Stimulated activated CD4-positive, alpha-beta T cell treated with anti-CD3 and anti-CD28 coated beads, TNF-alpha, amount 100 ng/mL, for 1 hour (primary cell): ENCODE measurements at regions not wholly inside any gene's neighbourhood (a gene's known extent, or its start where the extent isn't known, plus 50 kb on each side); places are given as distances from the start of the nearest gene placed in this dataset.

Source experiments
- DNase-seq, 3 donors: peaks; one replicate each; pipeline ENCODE4 v3.0.0-alpha.2; 2020; ENCODE audit warnings: low read depth in 3 of 3, low spot score in 1 of 3

DNA sequence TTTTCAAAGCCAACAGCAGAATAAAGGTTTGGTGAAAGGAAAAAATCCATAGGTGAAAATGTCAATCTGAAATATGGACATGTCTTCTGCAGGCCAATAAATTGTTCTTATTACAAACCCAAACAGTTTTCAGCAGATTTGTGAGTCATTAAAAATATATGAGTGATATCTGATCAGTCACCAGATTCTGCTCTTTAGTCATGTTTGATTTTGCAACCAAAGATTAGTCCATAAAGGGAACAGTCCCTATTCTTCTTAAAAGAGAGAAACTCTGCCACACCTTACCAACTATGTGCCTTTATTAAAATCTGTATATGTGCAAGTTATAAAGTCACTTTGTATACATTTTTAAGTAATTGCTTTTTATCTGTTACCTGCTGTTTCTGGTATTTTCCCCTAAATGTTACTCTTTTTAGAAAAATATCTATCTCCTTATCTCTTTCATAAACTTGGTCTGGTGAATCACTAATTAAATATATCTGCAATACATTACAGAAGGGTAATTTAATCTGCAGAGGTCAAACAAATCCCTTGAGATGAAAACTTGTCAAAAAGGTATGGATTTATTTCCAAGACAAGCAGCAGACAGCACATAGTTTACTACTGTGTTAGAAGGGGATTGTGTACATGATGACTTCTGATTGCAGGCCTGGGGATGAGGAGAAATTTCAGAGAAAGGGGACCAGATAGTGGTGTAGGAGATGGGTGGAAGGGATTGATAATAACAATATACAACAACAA lies 322.9 kb upstream of the NWD2 start:
- DNase-seq = no peak

DNA sequence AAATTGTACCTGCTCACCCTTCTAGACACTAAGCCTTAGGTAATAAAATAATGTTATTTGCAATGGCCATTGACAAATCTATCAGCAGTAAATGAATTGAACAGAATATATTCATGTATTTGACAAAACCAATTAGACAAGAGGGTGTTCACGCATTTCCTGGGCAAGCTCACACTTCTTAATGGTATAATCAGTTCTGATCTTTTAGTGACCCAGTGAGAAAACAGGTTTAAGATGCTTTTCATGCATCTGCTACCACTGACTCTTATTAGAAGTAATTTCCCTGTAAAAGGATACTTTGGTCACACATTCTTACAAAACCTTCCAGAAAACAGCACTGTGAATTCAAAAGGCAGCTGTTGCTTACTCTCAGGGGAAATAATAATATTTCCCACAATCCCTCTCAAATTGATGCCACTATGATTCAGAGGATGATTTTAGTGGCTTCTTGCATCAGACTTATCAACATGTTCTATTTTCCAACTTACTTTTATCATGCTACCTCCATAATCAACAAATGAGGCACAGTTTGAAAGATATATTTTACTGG lies 313.9 kb upstream of the NWD2 start:
- no peak for DNase-seq

DNA sequence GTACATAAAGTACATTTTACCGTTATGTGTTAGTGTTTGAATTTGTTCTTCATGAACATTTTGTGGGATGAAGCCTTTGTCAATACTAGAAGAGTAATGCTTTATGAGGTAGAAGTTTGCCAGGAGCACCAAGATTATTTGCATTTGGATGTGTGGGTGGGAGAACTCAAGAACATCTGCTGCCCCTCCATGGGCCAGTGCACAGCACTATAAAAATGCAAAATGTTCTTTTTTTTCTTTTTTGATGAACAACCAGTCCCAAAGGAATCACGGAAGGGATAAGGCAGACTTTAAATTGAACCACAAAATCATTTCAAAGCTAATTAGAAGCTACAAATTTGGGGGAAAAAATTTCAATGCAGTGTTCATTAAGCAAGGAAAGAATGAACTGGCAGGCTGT lies 300.3 kb upstream of the NWD2 start:
- no peak for DNase-seq

DNA sequence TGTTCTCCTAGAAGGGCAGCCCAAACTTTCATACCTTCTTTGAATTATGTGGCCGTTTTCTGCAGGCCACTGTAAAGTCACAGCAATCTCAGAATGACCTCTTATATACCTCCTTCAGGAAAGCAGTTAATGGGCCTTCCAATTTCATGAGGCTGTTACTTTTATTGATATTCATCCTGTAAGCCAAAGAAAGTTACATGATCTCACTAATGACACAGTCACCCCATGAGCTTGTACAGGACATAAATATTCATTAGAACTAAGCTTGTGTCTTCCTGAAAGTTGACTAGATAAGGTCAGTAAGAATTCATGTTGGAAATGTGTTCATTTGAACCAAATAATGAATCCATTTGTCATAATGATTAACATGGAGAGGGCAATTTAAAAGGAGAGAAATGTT lies 283.1 kb upstream of the NWD2 start:
- DNase-seq = no peak

DNA sequence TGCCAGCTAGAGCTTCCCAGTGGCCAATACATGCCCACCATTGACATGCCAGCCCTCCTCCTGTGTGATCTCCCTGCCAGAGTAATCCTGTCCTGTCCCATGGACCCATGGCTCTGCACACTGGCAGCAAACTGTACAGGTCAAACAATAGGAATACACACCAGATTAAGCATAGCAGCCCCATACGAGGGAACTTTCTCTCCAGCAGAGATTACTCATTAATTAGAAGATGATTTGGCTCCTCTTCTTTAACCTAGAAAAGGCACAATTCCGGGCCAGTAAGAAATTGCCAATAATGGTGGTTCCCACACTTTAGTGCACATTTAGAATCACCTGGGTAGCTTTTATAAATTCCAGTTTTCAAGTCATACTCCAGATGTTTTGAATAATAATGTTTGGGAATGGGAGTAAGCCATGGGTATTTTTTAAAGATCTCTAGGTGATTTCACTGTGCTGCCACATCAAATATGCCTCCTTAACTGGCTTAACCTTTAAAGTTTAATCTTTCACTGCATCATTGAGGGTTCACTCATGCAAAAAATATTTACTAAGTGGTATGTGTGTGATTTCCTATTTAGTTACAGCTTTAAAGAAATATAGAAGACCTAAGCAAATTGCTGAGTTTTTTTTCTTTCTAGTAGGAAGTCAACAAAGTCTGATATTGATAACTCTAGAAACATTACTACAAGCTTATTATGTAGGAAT lies 277.6 kb upstream of the NWD2 start:
- DNase-seq = no peak

DNA sequence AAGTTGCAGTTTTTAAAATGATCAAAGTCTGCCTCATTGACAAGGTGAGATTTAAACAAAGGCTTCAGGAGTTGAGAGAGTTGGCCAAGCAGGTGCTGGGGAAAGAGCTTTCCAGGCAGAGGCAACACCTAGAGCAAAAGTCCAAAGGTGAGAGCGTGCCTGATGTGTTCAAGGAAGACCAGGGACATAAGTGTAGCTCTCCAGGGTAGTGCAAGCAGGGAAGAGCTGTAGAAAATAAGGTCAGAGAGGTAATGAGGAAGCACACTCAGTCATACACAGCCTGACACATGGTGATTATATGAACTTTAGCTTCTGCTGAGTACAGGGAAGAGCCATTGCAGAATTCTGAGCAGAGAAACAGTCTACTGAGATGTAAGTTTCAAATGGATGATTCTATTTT lies 265.0 kb upstream of the NWD2 start:
- no peak for DNase-seq

DNA sequence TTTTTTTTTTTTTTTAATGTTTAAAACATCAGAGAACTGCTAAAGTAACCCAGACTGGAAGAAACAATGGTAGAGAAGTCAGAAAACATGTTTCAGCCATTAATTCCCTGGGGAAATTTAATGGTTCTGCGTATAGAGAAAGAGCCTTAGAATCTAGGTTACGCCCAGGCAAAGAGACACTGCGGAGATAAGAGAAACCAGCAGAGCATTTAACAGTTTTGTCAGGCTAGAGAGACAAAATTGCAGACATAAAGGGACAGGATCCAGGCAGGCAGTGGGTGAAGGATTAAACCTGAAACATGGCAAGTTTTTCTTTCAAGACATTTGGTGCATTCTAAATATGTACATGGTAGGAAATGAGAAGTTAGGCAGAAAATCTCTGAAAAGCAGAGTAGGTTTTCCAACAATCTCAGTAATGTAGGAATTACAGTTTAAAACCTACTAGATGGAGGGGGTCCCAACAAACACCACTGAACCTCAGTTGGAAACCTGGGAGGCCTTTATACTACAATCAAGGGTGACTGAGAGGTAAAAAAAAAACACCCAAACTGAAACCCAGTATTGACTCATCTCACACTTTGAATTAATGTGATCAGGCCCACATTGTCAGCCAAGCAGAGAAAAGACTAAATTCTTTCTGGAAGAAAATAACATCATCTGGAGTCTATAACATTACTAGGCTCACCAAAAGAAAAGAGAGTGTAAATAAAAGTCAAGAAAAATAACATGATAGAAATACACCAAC lies 254.2 kb upstream of the NWD2 start:
- no peak for DNase-seq

DNA sequence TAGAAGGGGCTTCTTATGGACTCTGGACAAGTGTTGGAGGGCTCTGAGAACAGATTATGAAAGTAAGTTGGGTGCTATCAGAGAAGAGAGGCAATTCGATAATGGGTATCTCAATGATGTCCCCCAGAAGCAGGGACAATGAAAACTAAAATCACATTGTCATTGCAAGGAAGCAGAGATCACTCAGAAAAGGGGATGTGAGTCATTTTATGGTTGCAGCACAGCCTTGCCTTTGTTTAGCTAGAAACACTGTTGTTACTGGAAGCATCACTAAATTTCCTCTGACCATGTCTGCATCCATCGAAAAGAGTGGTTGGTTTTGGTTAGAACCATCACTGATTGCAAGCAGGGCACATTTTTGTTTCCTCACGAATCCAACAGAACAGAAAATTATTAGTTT lies 246.8 kb upstream of the NWD2 start:
- no peak for DNase-seq

DNA sequence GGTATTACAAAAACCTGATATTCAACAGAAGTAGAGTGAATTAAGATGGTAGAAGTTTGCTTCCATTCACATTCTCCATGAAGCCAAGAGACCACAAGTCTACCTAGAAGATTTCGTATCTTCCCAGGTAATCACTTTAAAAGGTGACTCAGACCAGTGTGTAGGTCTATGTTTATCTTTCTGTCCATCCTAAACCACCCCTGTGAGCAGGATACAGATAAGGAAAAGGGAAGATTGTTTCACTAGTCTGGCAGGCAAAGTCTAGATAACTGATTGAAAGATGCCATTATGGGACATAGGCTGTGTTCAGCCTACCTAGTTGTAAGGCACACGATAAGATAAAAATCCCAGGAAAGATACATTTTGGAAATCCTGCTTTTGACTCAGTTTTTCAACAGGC lies 244.3 kb upstream of the NWD2 start:
- no peak for DNase-seq

DNA sequence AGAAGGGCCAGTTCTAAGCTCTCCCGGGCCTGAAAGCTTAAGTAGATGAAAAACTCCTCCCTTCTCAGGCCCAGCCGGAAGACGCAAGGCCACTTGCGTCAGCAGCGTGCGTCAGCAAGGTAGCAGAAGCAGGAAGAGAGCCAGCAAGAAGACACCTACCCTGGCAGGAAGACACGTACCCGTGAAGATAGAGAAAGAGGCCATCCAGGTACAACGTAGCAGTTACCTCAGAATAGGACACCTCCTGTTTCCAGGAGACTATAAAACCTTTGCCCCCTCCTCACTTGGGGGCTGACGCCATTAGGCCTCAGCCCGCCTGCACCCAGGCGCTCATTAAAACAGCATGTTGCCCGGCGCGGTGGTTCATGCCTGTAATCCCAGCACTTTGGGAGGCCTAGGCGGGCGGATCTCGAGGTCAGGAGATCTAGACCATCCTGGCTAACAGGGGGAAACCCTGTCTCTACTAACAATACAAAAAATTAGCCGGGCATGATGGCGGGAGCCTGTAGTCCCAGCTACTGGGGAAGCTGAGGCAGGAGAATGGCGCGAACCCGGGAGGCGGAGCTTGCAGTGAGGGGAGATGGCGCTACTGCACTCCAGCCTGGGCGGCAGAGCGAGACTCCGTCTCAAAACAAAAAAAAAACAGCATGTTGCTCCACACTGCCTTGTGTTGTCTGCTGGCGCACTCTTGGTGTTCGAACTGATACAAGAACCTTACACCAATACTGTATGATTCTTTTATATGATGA lies 242.7 kb upstream of the NWD2 start:
- no peak for DNase-seq

DNA sequence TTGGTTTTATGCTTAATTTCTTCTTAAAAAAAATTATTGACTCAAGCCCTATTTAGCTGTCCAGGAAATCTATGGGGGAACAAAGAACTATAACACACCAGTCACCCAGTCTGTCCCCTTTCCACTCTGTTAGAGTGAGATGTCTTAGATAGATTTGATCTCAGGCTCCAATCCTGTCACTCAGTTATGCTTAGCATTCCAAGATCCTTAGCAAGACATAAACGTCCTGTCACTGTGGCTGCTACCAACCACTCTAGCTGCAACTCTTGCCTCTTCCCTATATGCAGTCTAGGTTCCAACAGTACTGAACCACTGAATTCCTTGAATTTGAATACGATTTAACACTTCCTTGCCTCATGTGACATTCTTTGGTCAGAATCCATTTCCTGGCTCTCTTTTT lies 241.9 kb upstream of the NWD2 start:
- no peak for DNase-seq

DNA sequence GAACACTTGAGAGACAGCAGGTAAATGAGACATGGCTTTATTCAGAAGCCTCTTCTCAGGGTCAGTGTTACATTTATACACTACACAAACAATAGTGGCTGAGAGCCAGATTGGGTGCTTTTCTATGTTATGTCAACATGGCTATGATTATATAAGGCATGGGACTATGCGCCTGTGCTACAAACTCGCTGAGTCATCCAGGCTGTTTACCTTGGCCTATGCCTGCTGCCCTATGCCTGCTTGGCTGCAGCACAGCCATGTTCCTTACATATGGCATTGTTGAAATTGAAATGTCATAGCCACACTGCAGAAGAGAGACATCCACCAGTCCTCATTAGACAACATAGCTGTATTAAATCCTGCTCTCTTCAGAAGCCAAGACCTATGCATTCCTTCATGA lies 236.3 kb upstream of the NWD2 start:
- no peak for DNase-seq

DNA sequence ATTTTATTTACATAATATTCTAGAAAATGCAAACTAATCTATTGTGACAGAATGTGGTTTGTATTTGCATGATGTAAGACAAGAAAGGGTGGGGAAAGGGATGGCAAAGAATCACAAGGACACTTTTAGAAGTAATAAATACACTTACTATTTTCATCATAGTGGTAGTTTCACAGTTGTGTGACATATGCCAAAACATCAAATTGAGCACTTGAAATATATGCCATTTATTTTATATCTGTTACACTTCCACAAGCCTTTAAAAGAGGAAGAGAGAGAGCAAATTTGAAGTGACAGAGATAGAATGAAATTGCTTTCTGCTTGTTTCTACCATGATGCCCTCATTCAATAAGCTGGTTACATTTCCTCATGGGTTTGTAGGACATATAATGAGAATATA lies 230.0 kb upstream of the NWD2 start:
- DNase-seq = no peak

DNA sequence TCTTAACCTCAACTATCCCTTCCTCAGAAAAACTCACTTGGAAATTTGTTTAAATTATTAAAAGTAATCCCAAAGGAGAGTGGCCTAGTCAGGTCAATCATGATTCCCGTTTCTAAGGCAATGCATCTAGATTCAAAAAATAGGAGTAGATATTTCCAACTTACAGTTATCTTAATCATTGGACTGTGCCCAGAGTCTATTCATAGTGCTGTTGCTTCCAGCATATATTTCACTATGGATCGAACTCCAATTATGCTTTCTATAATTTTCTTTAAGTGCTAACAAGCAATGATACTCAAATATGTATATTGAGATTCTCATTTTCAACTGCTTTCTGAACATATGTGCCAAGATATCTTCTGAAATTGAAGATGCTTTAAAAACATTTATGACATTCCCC lies 229.2 kb upstream of the NWD2 start:
- DNase-seq = no peak

DNA sequence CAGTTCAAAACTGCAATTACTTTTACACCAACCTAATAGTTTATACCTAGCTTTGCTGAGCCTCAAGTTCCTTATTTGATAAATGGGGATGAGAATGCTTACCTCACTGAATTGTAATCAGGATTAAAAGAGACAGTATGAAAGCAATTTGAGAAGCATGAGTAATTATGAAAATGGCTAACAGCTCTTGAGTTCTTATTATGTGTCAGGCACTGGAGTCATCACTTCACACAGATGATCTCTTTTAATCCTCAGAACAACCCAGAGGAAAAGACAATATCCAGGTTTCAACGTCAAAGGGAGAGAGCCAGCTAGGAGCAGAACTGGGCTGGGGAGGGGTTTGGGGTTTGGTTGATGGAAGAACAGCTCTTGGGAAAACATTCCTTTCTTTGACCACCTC lies 221.0 kb upstream of the NWD2 start:
- no peak for DNase-seq

DNA sequence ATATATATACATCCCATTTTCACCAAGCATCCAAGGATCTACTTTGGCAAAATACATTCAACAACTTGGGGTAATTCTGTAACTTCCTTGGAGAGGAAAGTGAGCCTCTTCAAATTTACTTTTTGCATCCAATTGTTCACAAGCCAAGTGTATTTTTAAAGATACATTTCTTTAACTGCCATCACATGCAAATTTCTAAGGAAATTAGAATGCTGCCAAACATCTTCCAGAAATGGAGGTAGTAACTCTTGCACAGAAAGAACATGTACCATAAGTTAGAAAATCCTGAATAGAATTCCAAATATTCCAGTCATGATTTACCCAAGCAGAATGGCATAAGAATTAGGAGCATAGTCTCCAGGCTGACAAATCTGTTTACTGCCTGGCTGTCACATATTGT lies 220.5 kb upstream of the NWD2 start:
- no peak for DNase-seq

DNA sequence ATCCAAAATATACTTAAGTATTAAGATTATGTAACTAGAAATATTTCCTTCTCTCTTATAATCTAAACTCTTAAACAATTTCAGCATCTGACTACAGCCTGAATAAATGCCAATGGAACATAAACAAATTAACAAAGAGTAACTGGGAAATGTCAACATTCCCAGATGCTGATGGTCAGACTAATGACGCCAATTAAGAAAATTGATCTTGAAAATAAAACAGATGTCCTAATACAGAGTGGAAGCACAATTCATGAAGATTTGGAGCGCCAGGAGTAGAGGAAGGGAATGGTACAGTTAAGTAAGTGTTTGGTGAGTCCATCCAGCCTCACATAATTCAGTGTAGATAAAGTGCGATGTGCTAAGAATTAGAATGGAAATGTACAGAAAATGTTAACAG lies 203.7 kb upstream of the NWD2 start:
- DNase-seq = no peak

DNA sequence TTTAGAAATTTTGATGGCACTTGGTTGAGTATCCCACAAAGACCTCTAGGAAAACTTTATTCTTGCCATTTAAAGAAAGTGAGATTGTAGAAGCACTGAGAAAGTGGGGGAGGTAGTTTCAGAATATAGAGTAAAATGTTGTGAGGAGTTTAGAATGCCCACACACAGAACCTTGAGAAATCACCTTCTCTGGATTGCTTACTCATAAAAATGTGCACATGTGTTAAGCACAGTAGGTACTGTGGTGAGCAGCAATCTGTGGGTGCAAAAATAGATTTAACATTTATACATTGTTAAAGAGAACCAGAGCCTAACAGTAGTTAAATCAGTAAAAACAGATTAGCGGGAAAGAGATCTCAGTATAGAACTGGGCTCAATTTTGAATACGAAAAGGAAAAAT lies 201.2 kb upstream of the NWD2 start:
- no peak for DNase-seq

DNA sequence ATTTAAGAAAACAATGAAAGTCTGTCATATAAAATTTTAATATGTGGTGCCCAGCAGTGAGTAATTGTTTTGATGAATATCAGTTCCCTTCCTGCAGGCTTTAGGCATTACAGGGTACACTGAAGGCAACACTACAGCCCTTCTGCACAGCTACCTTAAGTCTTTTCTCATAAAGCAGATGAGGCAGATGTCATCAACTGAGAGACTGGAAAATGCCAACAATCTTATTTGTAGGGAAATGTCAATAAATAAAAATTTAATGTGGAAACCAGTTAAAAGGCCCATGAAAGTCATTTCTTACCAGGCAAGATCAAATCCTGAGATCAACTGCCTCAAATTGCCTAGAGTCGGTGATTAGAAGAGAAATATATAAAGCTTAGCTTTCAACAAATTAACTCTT lies 193.4 kb upstream of the NWD2 start:
- no peak for DNase-seq

DNA sequence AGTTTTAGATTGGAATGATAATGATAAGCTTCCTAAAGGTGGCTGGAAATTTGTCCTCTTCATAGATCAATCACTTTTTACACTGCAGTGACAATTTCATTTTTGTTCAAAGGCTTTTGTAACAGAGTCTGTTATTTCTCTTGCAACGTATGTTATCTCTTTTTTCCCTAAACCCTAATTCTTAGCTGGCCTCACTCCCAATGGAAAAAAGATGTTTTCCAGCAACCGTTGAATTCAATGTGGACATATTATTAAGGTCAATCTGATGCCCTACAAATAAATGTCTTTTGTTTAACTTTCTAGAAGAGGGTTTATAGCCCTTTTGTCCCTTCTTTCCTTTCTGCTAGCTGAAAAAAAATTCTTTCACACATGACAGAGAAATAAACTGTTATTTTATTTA lies 192.7 kb upstream of the NWD2 start:
- DNase-seq = no peak

DNA sequence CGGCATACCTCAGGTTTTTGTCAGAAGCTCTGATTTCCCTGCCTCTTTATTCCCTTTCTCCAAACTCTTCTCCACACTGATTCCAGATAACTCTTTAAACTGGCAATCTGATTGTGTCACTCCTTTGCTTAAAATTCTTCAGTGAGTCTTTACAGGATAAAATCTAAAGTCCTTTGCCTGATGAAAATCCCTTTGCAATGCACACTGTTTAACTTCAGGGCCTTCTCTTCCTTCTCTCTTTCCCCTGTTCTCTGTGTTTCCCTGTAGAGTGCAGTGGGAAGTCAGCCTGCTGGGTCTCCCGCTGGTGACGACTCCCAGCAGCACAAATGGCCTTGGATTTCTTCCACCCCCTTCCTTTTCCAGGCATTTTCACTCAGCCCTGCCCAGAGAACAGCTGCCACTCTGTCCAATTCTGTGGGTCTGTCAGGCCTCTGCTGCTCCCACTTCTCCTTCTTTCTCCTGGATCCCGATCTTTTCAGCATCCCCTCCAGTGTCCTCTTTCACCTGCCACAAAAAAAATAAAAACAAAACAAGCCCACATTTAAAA lies 189.9 kb upstream of the NWD2 start:
- DNase-seq = no peak
